Stimulated activated CD4-positive, alpha-beta T cell treated with anti-CD3 and anti-CD28 coated beads, Interleukin-4, amount 100 ng/mL, for 4 hours (primary cell): ENCODE measurements at regions not wholly inside any gene's neighbourhood (a gene's known extent, or its start where the extent isn't known, plus 50 kb on each side); places are given as distances from the start of the nearest gene placed in this dataset.

Source experiments
- DNase-seq, 2 experiments: peaks; one replicate each; pipeline ENCODE4 v3.0.0-alpha.2; 2020

DNA sequence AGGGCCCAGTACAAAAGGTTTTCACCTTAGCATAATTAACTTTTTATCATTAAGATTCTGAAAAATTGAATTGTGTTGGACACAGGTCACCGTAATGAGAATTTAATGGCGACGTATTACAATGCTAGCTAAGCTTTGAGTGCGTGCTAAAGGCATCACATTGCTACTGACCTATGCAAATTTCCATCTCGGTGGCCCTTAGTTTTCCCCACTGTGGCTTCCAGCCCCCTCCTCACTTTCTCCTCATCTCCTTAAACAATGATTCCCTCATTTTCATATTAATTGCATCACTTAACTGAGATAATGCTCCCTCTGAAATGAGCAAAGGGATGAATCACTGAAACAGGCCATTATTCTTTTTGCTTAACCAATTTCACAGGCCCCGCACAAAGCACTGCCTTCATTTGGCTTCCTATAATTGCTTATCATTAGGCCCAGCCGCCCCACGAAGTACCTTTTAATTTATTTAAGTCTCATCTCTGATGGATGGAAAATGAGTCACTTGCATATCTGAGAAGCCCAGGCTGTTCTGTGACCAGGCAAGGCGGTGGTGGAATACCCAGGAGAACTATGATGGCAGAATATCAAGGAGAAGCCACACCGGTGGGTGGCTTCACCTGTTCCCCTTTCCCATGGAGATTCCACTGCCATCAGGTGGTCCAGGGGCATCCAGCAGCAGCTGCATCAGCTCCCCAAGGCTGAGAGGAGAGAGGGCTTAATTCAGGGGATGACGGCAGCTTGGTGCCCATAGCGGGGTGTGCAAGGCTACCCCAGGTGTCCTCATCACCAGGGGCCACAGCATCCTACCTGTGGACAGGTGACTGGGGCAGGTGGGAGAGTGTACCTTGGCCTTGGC, 223.8 kb upstream of the BOD1L1 start:
- no peak for DNase-seq

GRCh38 chr4:13852411-13852810, 224.9 kb upstream of the BOD1L1 start:
- DNase-seq, result no peak

- no peak for DNase-seq
Measured at GRCh38 chr4:13856387-13856786, 228.9 kb upstream of the BOD1L1 start.

DNA sequence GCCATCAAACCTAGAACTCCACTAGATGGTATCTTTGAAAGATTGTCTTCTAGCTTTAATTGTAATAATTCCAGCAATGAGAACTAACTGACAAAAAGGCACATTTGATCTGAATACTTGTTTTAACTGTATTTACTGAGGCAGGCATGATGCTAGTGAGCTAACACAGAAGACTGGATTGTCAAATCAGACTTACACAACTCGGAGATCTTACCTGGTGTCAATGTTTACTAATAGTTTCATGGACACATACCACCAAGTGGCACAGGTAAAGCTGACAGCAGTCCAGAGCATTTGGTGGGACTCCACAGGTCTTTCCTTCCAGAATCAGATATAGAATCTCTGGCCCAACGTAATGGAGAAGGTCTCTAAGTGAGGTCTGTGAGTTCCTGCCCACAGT, 229.9 kb upstream of the BOD1L1 start:
- no peak for DNase-seq

DNA sequence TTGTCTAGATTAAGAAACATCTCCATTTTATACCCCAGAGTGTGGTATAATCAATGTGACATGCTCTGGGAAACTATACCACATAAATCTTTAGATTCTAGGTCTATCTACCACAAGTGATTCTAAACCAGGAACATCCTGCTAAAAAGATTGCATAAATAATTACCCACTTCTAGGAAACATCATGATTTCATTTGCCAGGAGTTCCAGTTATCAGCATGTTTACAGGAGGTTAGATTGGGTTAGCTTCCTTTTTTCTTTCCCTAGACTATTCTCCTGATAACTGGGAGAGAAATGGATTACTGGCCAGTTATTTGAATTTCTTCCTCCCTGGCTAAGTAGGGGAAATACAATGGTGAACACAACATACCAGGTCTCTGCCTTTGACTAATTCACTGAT, 230.3 kb upstream of the BOD1L1 start:
- DNase-seq, result no peak

DNA sequence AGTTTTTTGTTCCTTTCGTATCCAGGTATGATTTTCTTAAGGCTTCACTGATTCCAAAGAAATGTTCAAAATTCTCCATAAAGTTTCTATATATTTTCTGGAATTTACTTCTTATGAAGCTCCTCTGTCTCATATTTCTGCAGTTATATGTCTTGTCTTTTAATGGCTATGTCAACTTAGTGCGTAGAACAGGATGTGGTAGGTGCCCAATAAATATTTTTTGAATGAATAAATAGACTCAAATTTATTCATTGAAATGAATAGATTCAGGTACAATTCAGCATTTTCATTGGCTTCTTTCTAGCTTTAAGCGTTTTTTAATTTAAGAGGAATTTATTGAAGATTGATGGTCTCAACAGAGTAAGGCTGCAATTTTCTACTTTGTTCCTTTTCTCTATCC, 231.9 kb upstream of the BOD1L1 start:
- no peak for DNase-seq

- DNase-seq, result no peak
Measured at GRCh38 chr4:13860126-13860525, 232.6 kb upstream of the BOD1L1 start.

- no peak for DNase-seq
Measured at GRCh38 chr4:13865871-13866669, 238.5 kb upstream of the BOD1L1 start.

DNA sequence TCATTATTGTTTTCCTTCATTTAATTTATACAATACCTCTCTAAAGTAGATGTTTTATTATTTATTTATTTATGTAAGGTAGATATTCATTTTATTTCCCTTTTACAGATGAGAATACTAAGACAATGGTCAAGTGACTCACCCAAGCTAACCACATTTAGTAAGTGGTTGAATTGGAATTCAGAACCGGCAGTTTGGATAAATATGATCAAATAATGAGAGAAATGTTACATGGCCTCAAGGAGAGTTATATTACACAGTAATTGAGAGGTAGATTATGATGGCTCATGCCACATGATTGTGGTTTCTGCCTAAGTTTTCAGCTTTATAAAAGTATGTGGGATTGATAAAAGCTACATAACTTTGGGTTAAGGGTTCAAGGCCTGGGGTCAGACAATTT, 239.4 kb upstream of the BOD1L1 start:
- no peak for DNase-seq

DNA sequence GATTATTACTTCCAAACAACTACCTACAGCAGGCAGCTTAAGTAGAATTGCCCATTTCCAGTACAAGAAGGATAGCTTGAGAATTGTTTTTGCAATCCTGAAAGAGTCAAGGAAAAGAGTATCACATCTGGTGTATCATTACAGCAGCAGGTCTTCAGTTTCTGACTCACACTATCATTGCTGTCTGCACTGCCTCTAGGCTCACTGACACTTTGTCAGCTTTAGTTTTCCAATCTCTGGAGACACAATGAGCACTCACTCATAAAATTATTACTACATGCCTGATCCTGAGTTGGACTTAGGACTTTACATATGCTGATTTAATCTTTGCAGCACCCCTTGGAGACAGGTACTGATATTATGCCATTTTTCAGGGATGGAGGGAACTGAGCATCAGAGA, 244.6 kb upstream of the BOD1L1 start:
- no peak for DNase-seq

DNA sequence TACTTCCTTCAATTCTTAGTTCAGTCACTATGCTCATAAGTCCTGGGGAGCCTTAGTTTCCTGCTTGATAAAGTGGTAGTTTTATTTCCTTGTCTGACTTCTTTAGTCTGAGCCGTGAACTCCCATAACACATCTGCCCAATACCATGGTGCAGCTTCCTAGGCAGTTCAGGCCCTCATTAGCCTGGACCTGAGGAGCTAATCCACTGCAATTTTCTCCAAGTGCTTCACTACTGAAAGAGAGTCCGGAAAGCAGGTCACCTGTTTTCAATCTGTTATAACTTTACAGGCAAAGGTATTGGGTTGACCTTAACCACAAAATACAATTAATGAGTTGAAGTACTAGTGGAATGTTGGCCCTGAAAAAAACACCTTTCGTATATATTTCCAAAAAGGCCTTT, 245.4 kb upstream of the BOD1L1 start:
- no peak for DNase-seq

DNA sequence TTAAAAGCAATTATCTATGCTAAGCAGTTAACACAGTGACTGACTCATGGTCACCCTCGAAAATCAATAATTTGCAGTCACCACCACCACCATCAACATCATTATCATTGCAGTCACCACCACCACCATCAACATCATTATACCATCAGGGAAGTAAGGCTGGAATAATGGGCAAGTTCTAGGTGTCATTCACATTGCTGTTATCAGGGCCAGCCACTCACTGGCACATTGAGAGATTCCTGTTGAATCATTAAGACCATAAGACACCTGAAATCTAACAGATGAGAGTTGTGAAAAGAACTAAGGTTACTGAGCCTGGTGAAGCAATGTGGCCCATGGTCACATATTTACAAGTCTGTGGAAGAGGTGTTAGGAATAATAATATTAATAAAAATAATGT, 247.7 kb upstream of the BOD1L1 start:
- no peak for DNase-seq

- DNase-seq, result no peak
Measured at GRCh38 chr4:13876131-13876530, 248.6 kb upstream of the BOD1L1 start.

DNA sequence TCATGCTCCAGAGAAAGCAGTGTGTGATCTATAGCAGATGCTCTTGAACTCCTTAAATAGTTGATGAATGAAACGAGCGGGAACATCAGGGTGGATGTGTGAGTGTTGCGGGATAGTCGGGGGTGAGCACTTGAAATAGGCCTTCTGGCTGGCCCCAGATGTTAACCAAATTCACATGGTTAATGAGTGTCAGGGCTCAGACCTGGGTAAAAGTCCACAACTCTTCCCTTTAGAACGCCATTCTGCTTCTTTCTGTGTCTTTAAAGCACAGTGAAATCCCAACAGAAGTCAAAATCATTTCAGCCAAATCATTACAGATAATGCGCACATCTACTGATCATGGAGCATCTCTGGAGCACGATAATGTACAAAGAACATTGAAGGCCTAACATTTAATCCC, 249.4 kb upstream of the BOD1L1 start:
- no peak for DNase-seq

- no peak for DNase-seq
Measured at GRCh38 chr4:13877626-13878025, 250.1 kb upstream of the BOD1L1 start.

- DNase-seq, result no peak
Measured at GRCh38 chr4:13881892-13882291, 254.4 kb upstream of the BOD1L1 start.

- no peak for DNase-seq
Measured at GRCh38 chr4:13887010-13887409, 259.5 kb upstream of the BOD1L1 start.

- DNase-seq, result no peak
Measured at GRCh38 chr4:13888112-13888511, 260.6 kb upstream of the BOD1L1 start.

DNA sequence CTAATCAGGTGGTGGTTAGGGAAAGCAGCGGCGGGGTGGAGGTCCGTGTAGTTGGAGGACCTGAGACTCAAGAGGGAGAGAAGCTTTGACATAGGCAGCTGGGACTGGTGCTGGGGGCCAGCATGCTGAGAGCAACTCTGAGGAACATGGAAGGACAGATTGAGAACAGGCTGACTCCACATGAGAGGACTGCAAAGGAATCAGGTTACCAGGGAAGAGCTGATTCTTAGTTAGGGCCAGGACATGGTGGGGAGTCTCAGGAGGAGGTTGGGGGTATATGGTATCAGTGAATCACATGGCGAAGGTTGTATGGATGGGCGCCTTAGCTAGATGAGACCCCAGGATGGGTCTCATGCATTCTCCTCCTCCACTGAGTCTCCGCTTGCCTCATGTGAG, 264.0 kb upstream of the BOD1L1 start:
- no peak for DNase-seq

DNA sequence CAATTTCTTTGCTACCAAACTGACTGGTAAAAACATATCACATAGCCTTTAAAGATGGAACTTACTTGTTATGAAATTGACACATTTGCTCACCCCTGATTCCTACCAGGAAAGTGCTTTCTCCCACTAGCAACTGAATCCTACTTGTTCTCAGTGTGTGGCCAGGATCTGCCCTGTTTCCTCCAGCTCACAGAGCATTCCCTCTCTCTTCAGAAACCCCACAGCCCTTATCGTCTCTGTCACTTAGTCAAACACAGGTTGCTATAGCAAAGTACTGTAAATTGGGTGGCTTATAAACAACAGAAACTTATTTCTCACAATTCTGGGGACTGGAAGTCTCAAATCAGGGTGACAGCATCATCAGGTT, 265.2 kb upstream of the BOD1L1 start:
- no peak for DNase-seq

DNA sequence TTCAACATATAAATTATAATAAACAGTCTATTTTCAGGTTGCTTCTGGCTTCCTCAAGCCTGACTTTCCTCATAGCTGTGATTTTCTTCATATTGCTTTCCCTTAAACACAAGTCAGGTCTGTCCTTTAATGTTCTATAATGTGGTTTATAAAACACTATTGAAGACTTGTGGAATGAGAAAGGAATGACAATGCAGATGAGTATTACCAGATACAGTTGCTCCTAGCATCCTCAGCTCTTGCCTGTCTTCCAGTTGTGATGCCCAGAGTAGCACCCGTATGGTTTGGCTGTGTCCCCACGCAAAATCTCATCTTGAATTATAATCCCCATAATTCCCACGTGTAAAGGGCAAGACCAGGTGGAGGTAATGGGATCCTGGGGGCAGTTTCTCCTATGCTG, 265.7 kb upstream of the BOD1L1 start:
- no peak for DNase-seq

- DNase-seq, result no peak
Measured at GRCh38 chr4:13893987-13894386, 266.5 kb upstream of the BOD1L1 start.

GRCh38 chr4:13900780-13901179, 273.3 kb upstream of the BOD1L1 start:
- no peak for DNase-seq

- DNase-seq, result no peak
Measured at GRCh38 chr4:13902146-13902545, 274.6 kb upstream of the BOD1L1 start.

- DNase-seq, result no peak
Measured at GRCh38 chr4:13903061-13903460, 275.5 kb upstream of the BOD1L1 start.
